ENCODE measurements at regions not wholly inside any gene's neighbourhood (a gene's known extent, or its start where the extent isn't known, plus 50 kb on each side); places are given as distances from the start of the nearest gene placed in this dataset.
A peak's percentile ranks its signal among the peaks of the same experiment; 100 is the strongest.

- H3K4me3 Mint-ChIP-seq = no peak overlapping the region
- H3K27me3 Mint-ChIP-seq = peaks cover 7% of the 10 kb centered on the region
- no peak overlapping the region for H3K27ac Mint-ChIP-seq
- ATAC-seq = no peak
- H3K4me1 Mint-ChIP-seq = peaks cover 20% of the 10 kb centered on the region
- H3K36me3 Mint-ChIP-seq = peaks cover 26% of the 10 kb centered on the region
- CTCF ChIA-PET = no interaction called here
- no peak for DNase-seq
- peaks cover 23% of the 10 kb centered on the region for H3K9me3 Mint-ChIP-seq (ENCODE audit: low read depth)
Observed at GRCh38 chr5:82679660-82680059, 397.5 kb downstream of the TMEM167A start.

GRCh38 chr5:82676661-82677060 is 398.5 kb upstream of the RPS23 start:
- CTCF ChIA-PET = interaction anchor here (1.2 kb wide), 1 partner anchor 13 kb away, joined by 3 read pairs; no protein-coding TSS in a partner anchor
- Mint-ChIP-seq H3K36me3 (peaks cover 39% of the 10 kb centered on the region), H3K4me3 (peak overlapping the region; percentile 17), H3K27me3 (peaks cover 3% of the 10 kb centered on the region), H3K9me3 (ENCODE audit: low read depth) (peaks cover 26% of the 10 kb centered on the region), H3K4me1 (peaks cover 28% of the 10 kb centered on the region), H3K27ac (peak overlapping the region; percentile 81)
- ATAC-seq (peak; percentile 90), DNase-seq (peak; percentile 58)

GRCh38 chr5:82674671-82675070 is 396.5 kb upstream of the RPS23 start:
- Mint-ChIP-seq H3K4me3 (no peak overlapping the region), H3K9me3 (ENCODE audit: low read depth) (peaks cover 25% of the 10 kb centered on the region), H3K36me3 (peaks cover 39% of the 10 kb centered on the region), H3K27ac (no peak overlapping the region), H3K4me1 (peaks cover 28% of the 10 kb centered on the region), H3K27me3 (peaks cover 11% of the 10 kb centered on the region)
- DNase-seq (no peak), ATAC-seq (no peak)
- CTCF ChIA-PET = no interaction called here

- CTCF ChIA-PET = no interaction called here
- DNase-seq = no peak
- no peak for ATAC-seq
- Mint-ChIP-seq H3K36me3 (peaks cover 39% of the 10 kb centered on the region), H3K9me3 (ENCODE audit: low read depth) (peaks cover 25% of the 10 kb centered on the region), H3K27me3 (peaks cover 18% of the 10 kb centered on the region), H3K4me3 (no peak overlapping the region), H3K4me1 (peaks cover 28% of the 10 kb centered on the region), H3K27ac (no peak overlapping the region)
Observed at GRCh38 chr5:82673057-82673809, 395.1 kb upstream of the RPS23 start.

GRCh38 chr5:82670692-82671091 is 392.5 kb upstream of the RPS23 start:
- H3K4me3 Mint-ChIP-seq = no peak overlapping the region
- peaks cover 12% of the 10 kb centered on the region for H3K4me1 Mint-ChIP-seq
- ATAC-seq = no peak

GRCh38 chr5:82669720-82670119 is 391.6 kb upstream of the RPS23 start:
- peaks cover 7% of the 10 kb centered on the region for H3K9me3 Mint-ChIP-seq (ENCODE audit: low read depth)
- H3K4me3 Mint-ChIP-seq = no peak overlapping the region
- no peak for ATAC-seq
- H3K36me3 Mint-ChIP-seq = peaks cover 13% of the 10 kb centered on the region
- H3K4me1 Mint-ChIP-seq = peaks cover 8% of the 10 kb centered on the region
- CTCF ChIA-PET = no interaction called here
- no peak overlapping the region for H3K27ac Mint-ChIP-seq
- H3K27me3 Mint-ChIP-seq = peaks cover 21% of the 10 kb centered on the region
- DNase-seq = no peak

More at GRCh38 chr5:82670692-82671091, 392.5 kb upstream of the RPS23 start:
- no peak for DNase-seq
- H3K27ac Mint-ChIP-seq = no peak overlapping the region
- CTCF ChIA-PET = no interaction called here
- H3K9me3 Mint-ChIP-seq (ENCODE audit: low read depth) = peaks cover 12% of the 10 kb centered on the region
- peaks cover 20% of the 10 kb centered on the region for H3K36me3 Mint-ChIP-seq
- H3K27me3 Mint-ChIP-seq = peaks cover 21% of the 10 kb centered on the region

GRCh38 chr5:82666312-82666711 is 388.2 kb upstream of the RPS23 start:
- Mint-ChIP-seq H3K4me3 (no peak overlapping the region), H3K9me3 (ENCODE audit: low read depth) (no peaks in the 10 kb centered on the region), H3K27ac (no peak overlapping the region), H3K4me1 (no peaks in the 10 kb centered on the region), H3K36me3 (no peaks in the 10 kb centered on the region), H3K27me3 (peaks cover 21% of the 10 kb centered on the region)
- DNase-seq = no peak
- ATAC-seq = no peak
- CTCF ChIA-PET = no interaction called here

GRCh38 chr5:82664732-82665131 is 386.6 kb upstream of the RPS23 start:
- H3K4me1 Mint-ChIP-seq = no peaks in the 10 kb centered on the region
- CTCF ChIA-PET = no interaction called here
- no peaks in the 10 kb centered on the region for H3K36me3 Mint-ChIP-seq
- no peak for DNase-seq
- peaks cover 14% of the 10 kb centered on the region for H3K27me3 Mint-ChIP-seq
- H3K27ac Mint-ChIP-seq = no peak overlapping the region
- no peaks in the 10 kb centered on the region for H3K9me3 Mint-ChIP-seq (ENCODE audit: low read depth)
- no peak for ATAC-seq
- H3K4me3 Mint-ChIP-seq = no peak overlapping the region

- H3K36me3 Mint-ChIP-seq = no peaks in the 10 kb centered on the region
- peaks cover 7% of the 10 kb centered on the region for H3K27me3 Mint-ChIP-seq
- DNase-seq (no peak), ATAC-seq (no peak)
- CTCF ChIA-PET = no interaction called here
- no peaks in the 10 kb centered on the region for H3K9me3 Mint-ChIP-seq (ENCODE audit: low read depth)
- H3K4me3 Mint-ChIP-seq = no peak overlapping the region
- no peaks in the 10 kb centered on the region for H3K4me1 Mint-ChIP-seq
- H3K27ac Mint-ChIP-seq = no peak overlapping the region
Observed at GRCh38 chr5:82663225-82663624, 385.1 kb upstream of the RPS23 start.

GRCh38 chr5:82662340-82662739 is 384.2 kb upstream of the RPS23 start:
- H3K4me3 Mint-ChIP-seq = no peak overlapping the region
- no peaks in the 10 kb centered on the region for H3K36me3 Mint-ChIP-seq
- H3K27me3 Mint-ChIP-seq = peaks cover 10% of the 10 kb centered on the region
- ATAC-seq = no peak
- H3K27ac Mint-ChIP-seq = no peak overlapping the region
- H3K9me3 Mint-ChIP-seq (ENCODE audit: low read depth) = no peaks in the 10 kb centered on the region
- CTCF ChIA-PET = no interaction called here
- no peak for DNase-seq
- H3K4me1 Mint-ChIP-seq = no peaks in the 10 kb centered on the region

- CTCF ChIA-PET = no interaction called here
- H3K27me3 Mint-ChIP-seq = peaks cover 9% of the 10 kb centered on the region
- H3K27ac Mint-ChIP-seq = no peak overlapping the region
- ATAC-seq (no peak), DNase-seq (no peak)
- no peak overlapping the region for H3K4me3 Mint-ChIP-seq
- H3K9me3 Mint-ChIP-seq (ENCODE audit: low read depth) = no peaks in the 10 kb centered on the region
- H3K4me1 Mint-ChIP-seq = no peaks in the 10 kb centered on the region
- no peaks in the 10 kb centered on the region for H3K36me3 Mint-ChIP-seq
Observed at GRCh38 chr5:82661933-82662332, 383.8 kb upstream of the RPS23 start.

GRCh38 chr5:82661462-82661861 is 383.3 kb upstream of the RPS23 start:
- ATAC-seq (no peak), DNase-seq (no peak)
- H3K36me3 Mint-ChIP-seq = no peaks in the 10 kb centered on the region
- H3K4me3 Mint-ChIP-seq = no peak overlapping the region
- no peak overlapping the region for H3K27ac Mint-ChIP-seq
- peaks cover under 1% of the 10 kb centered on the region for H3K4me1 Mint-ChIP-seq
- no peaks in the 10 kb centered on the region for H3K9me3 Mint-ChIP-seq (ENCODE audit: low read depth)
- H3K27me3 Mint-ChIP-seq = peaks cover 4% of the 10 kb centered on the region
- CTCF ChIA-PET = no interaction called here

GRCh38 chr5:82659115-82659514 is 381.0 kb upstream of the RPS23 start:
- no peak for DNase-seq
- H3K9me3 Mint-ChIP-seq (ENCODE audit: low read depth) = no peaks in the 10 kb centered on the region
- H3K36me3 Mint-ChIP-seq = no peaks in the 10 kb centered on the region
- H3K4me1 Mint-ChIP-seq = peaks cover 5% of the 10 kb centered on the region
- peaks cover 7% of the 10 kb centered on the region for H3K27me3 Mint-ChIP-seq
- H3K4me3 Mint-ChIP-seq = no peak overlapping the region
- H3K27ac Mint-ChIP-seq = no peak overlapping the region
- ATAC-seq = no peak
- CTCF ChIA-PET = no interaction called here

GRCh38 chr5:82657033-82657699 is 379.0 kb upstream of the RPS23 start:
- CTCF ChIA-PET = no interaction called here
- no peaks in the 10 kb centered on the region for H3K9me3 Mint-ChIP-seq (ENCODE audit: low read depth)
- H3K27ac Mint-ChIP-seq = no peak overlapping the region
- DNase-seq (no peak), ATAC-seq (no peak)
- H3K4me3 Mint-ChIP-seq = no peak overlapping the region
- peaks cover 5% of the 10 kb centered on the region for H3K4me1 Mint-ChIP-seq
- peaks cover 13% of the 10 kb centered on the region for H3K27me3 Mint-ChIP-seq
- no peaks in the 10 kb centered on the region for H3K36me3 Mint-ChIP-seq

Data from activated CD8-positive, alpha-beta memory T cell treated with anti-CD3 and anti-CD28 coated beads, Interleukin-2, amount 10 ng/mL, durations not matched to agents 7 days and 5 days (primary cell).